ENCODE measurements at regions not wholly inside any gene's neighbourhood (a gene's known extent, or its start where the extent isn't known, plus 50 kb on each side); places are given as distances from the start of the nearest gene placed in this dataset.

- TF ChIP-seq EZH2phosphoT487 (IDR thresholded peaks at IDR 0.05; ENCODE audit: low read depth, severe bottlenecking, unreplicated experiment), result no peak
- TF ChIP-seq, protein P1, sequence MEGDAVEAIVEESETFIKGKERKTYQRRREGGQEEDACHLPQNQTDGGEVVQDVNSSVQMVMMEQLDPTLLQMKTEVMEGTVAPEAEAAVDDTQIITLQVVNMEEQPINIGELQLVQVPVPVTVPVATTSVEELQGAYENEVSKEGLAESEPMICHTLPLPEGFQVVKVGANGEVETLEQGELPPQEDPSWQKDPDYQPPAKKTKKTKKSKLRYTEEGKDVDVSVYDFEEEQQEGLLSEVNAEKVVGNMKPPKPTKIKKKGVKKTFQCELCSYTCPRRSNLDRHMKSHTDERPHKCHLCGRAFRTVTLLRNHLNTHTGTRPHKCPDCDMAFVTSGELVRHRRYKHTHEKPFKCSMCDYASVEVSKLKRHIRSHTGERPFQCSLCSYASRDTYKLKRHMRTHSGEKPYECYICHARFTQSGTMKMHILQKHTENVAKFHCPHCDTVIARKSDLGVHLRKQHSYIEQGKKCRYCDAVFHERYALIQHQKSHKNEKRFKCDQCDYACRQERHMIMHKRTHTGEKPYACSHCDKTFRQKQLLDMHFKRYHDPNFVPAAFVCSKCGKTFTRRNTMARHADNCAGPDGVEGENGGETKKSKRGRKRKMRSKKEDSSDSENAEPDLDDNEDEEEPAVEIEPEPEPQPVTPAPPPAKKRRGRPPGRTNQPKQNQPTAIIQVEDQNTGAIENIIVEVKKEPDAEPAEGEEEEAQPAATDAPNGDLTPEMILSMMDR (IDR thresholded peaks at IDR 0.05; ENCODE audit: poor library complexity), result no peak
- no peak for TF ChIP-seq EZH2 (IDR thresholded peaks at IDR 0.05; ENCODE audit: borderline replicate concordance)
- Histone ChIP-seq H4K20me1 (ENCODE audit: insufficient read depth, poor library complexity, severe bottlenecking) (no peaks in the 10 kb centered on the region), H3K4me2 (no peak overlapping the region), H3K36me3 (replicated peaks; ENCODE audit: insufficient read depth, low read depth) (no peaks in the 10 kb centered on the region), H3K79me2 (no peaks in the 10 kb centered on the region), H2AFZ (no peak overlapping the region), H3K9me3 (ENCODE audit: low read depth) (no peaks in the 10 kb centered on the region), H3K4me3 (no peak overlapping the region), H3K9me2 (replicated peaks; ENCODE audit: insufficient read depth) (no peaks in the 10 kb centered on the region), H3K4me1 (ENCODE audit: insufficient read depth) (peaks cover 46% of the 10 kb centered on the region), H3K27me3 (no peaks in the 10 kb centered on the region), H3K27ac (no peak overlapping the region)
- DNase-seq (ENCODE audit: low spot score), result no peak
- 90% methylated on average over 7 of the region's 7 CpGs for WGBS (ENCODE audit: low lambda C conversion rate, missing lambda C conversion rate)
Observed at GRCh38 chr6:168154263-168154917, 75.4 kb upstream of the FRMD1 start.

- H2AFZ ChIP-seq, result no peak overlapping the region
- H3K36me3 ChIP-seq (replicated peaks; ENCODE audit: insufficient read depth, low read depth), result no peaks in the 10 kb centered on the region
- no peak overlapping the region for H3K4me3 ChIP-seq
- no peaks in the 10 kb centered on the region for H3K9me3 ChIP-seq (ENCODE audit: low read depth)
- no peaks in the 10 kb centered on the region for H3K27me3 ChIP-seq
- WGBS (ENCODE audit: low lambda C conversion rate, missing lambda C conversion rate), result 86% methylated on average over 11 of the region's 11 CpGs
- H3K4me1 ChIP-seq (ENCODE audit: insufficient read depth), result peaks cover 42% of the 10 kb centered on the region
- DNase-seq (ENCODE audit: low spot score), result no peak
- no peaks in the 10 kb centered on the region for H3K9me2 ChIP-seq (replicated peaks; ENCODE audit: insufficient read depth)
- H4K20me1 ChIP-seq (ENCODE audit: insufficient read depth, poor library complexity, severe bottlenecking), result no peaks in the 10 kb centered on the region
- H3K4me2 ChIP-seq, result no peak overlapping the region
- TF ChIP-seq EZH2phosphoT487 (IDR thresholded peaks at IDR 0.05; ENCODE audit: low read depth, severe bottlenecking, unreplicated experiment), result no peak
- TF ChIP-seq, protein P1 (IDR thresholded peaks at IDR 0.05; ENCODE audit: poor library complexity), result no peak
- no peak for TF ChIP-seq EZH2 (IDR thresholded peaks at IDR 0.05; ENCODE audit: borderline replicate concordance)
- no peaks in the 10 kb centered on the region for H3K79me2 ChIP-seq
- no peak overlapping the region for H3K27ac ChIP-seq
Observed at GRCh38 chr6:168153553-168153952, 74.5 kb upstream of the FRMD1 start.

- Histone ChIP-seq H2AFZ (no peak overlapping the region), H3K4me2 (no peak overlapping the region), H3K4me3 (no peak overlapping the region), H3K9me3 (ENCODE audit: low read depth) (no peaks in the 10 kb centered on the region), H3K36me3 (replicated peaks; ENCODE audit: insufficient read depth, low read depth) (no peaks in the 10 kb centered on the region), H3K27me3 (no peaks in the 10 kb centered on the region), H3K79me2 (no peaks in the 10 kb centered on the region), H3K27ac (no peak overlapping the region), H3K4me1 (ENCODE audit: insufficient read depth) (peaks cover 37% of the 10 kb centered on the region), H4K20me1 (ENCODE audit: insufficient read depth, poor library complexity, severe bottlenecking) (no peaks in the 10 kb centered on the region), H3K9me2 (replicated peaks; ENCODE audit: insufficient read depth) (no peaks in the 10 kb centered on the region)
- no peak for DNase-seq (ENCODE audit: low spot score)
- TF ChIP-seq EZH2 (IDR thresholded peaks at IDR 0.05; ENCODE audit: borderline replicate concordance) (no peak), EZH2phosphoT487 (IDR thresholded peaks at IDR 0.05; ENCODE audit: low read depth, severe bottlenecking, unreplicated experiment) (no peak)
- 64% methylated on average over 6 of the region's 6 CpGs for WGBS (ENCODE audit: low lambda C conversion rate, missing lambda C conversion rate)
Observed at GRCh38 chr6:168152980-168153379, 74.0 kb upstream of the FRMD1 start.

DNA sequence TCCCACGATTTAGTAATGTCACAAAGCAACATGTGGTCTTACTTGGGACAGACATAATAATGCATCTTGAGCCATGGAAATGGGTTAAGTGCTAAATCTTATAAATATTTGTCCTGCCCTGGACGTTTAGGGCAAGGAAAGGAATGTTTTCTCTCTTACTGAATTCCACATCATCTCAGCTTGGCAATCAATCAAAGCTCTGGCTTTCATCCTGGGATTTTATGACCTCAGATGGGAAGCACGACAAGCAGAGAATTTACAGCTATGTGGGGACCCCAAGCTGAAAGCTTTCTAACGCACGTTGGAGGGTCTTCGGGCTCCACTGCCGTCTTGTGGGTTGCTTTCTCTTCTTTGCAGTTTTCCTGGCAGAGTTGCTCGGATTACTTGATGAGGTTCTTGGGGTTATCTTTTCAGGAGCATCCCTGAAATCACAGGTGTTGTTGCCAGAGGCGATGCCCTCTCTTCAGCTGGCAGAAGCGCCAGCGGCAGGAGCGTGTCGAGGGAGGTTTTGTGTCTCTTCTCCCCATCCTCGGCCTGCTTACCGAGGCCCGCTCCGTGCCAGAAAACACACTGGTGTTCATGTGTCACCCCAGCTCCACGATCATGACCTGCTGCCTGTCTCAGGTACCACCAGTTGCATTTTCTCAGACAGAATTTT lies 73.4 kb upstream of the FRMD1 start:
- Histone ChIP-seq H3K36me3 (replicated peaks; ENCODE audit: insufficient read depth, low read depth) (no peaks in the 10 kb centered on the region), H3K27me3 (no peaks in the 10 kb centered on the region), H2AFZ (no peak overlapping the region), H3K4me1 (ENCODE audit: insufficient read depth) (peaks cover 32% of the 10 kb centered on the region), H4K20me1 (ENCODE audit: insufficient read depth, poor library complexity, severe bottlenecking) (no peaks in the 10 kb centered on the region), H3K9me3 (ENCODE audit: low read depth) (no peaks in the 10 kb centered on the region), H3K27ac (no peak overlapping the region), H3K79me2 (no peaks in the 10 kb centered on the region), H3K9me2 (replicated peaks; ENCODE audit: insufficient read depth) (no peaks in the 10 kb centered on the region), H3K4me3 (no peak overlapping the region), H3K4me2 (no peak overlapping the region)
- no peak for TF ChIP-seq EZH2 (IDR thresholded peaks at IDR 0.05; ENCODE audit: borderline replicate concordance)
- TF ChIP-seq EZH2phosphoT487 (IDR thresholded peaks at IDR 0.05; ENCODE audit: low read depth, severe bottlenecking, unreplicated experiment), result no peak
- TF ChIP-seq, protein P1 (IDR thresholded peaks at IDR 0.05; ENCODE audit: poor library complexity), result no peak
- WGBS (ENCODE audit: low lambda C conversion rate, missing lambda C conversion rate), result 69% methylated on average over 18 of the region's 18 CpGs
- no peak for DNase-seq (ENCODE audit: low spot score)

All from hepatocyte (in vitro differentiated cells).